ENCODE measurements at regions not wholly inside any gene's neighbourhood (a gene's known extent, or its start where the extent isn't known, plus 50 kb on each side); places are given as distances from the start of the nearest gene placed in this dataset.
"Not testable (repeated sequence)": the region's sequence is repeated elsewhere in the genome, so short reads cannot be mapped to it uniquely, and the experiment has no call there.

GRCh38 chr4:32931475-32931874 is 2211.3 kb downstream of the PCDH7 start:
- intact Hi-C loops (cut with DNase I): no loop called here
- DNase-seq: no peak
- no peaks in the 10 kb centered on the region for H3K9me3 ChIP-seq
- no peak overlapping the region for H3K4me3 ChIP-seq
- H3K27me3 ChIP-seq: no peaks in the 10 kb centered on the region
- WGBS (ENCODE audit: insufficient coverage, low coverage, low lambda C conversion rate, missing lambda C conversion rate): 29% methylated on average over 3 of the region's 3 CpGs
- H3K36me3 ChIP-seq: no peaks in the 10 kb centered on the region
- TF ChIP-seq POLR2A (IDR thresholded peaks at IDR 0.05): no peak
- no peak for TF ChIP-seq CTCF (IDR thresholded peaks at IDR 0.05)
- H3K4me1 ChIP-seq: no peaks in the 10 kb centered on the region
- ATAC-seq: no peak
- H3K27ac ChIP-seq: no peak overlapping the region

GRCh38 chr4:32932156-32932555 is 2212.0 kb downstream of the PCDH7 start:
- TF ChIP-seq CTCF (IDR thresholded peaks at IDR 0.05) (no peak), POLR2A (IDR thresholded peaks at IDR 0.05) (no peak)
- Histone ChIP-seq H3K9me3 (no peaks in the 10 kb centered on the region), H3K27me3 (no peaks in the 10 kb centered on the region), H3K4me3 (no peak overlapping the region), H3K36me3 (no peaks in the 10 kb centered on the region), H3K4me1 (no peaks in the 10 kb centered on the region), H3K27ac (no peak overlapping the region)
- DNase-seq: no peak
- intact Hi-C loops (cut with DNase I): no loop called here
- no peak for ATAC-seq

- ATAC-seq; H3K4me3 ChIP-seq; intact Hi-C loops (cut with DNase I): not testable (repeated sequence)
Observed at GRCh38 chr4:32939222-32939621, 2219.1 kb downstream of the PCDH7 start.

GRCh38 chr4:32950866-32951265 is 2230.7 kb downstream of the PCDH7 start:
- ATAC-seq (no peak), DNase-seq (no peak)
- no peaks in the 10 kb centered on the region for H3K4me1 ChIP-seq
- H3K27me3 ChIP-seq: no peaks in the 10 kb centered on the region
- H3K4me3 ChIP-seq: no peak overlapping the region
- TF ChIP-seq POLR2A (IDR thresholded peaks at IDR 0.05): no peak
- no peak for TF ChIP-seq CTCF (IDR thresholded peaks at IDR 0.05)
- H3K9me3 ChIP-seq: no peaks in the 10 kb centered on the region
- H3K27ac ChIP-seq: no peak overlapping the region
- no peaks in the 10 kb centered on the region for H3K36me3 ChIP-seq
- intact Hi-C loops (cut with DNase I): no loop called here
- 67% methylated on average over 3 of the region's 3 CpGs for WGBS (ENCODE audit: insufficient coverage, low coverage, low lambda C conversion rate, missing lambda C conversion rate)

More at GRCh38 chr4:32939222-32939621, 2219.1 kb downstream of the PCDH7 start:
- not testable (repeated sequence) for H3K4me1 ChIP-seq, H3K36me3 ChIP-seq, H3K9me3 ChIP-seq, H3K27me3 ChIP-seq, DNase-seq, H3K27ac ChIP-seq

GRCh38 chr4:32958586-32958985 is 2238.4 kb downstream of the PCDH7 start:
- TF ChIP-seq POLR2A (IDR thresholded peaks at IDR 0.05) (no peak), CTCF (IDR thresholded peaks at IDR 0.05) (no peak)
- Histone ChIP-seq H3K9me3 (no peaks in the 10 kb centered on the region), H3K27ac (no peak overlapping the region), H3K4me1 (no peaks in the 10 kb centered on the region), H3K4me3 (no peak overlapping the region), H3K36me3 (no peaks in the 10 kb centered on the region), H3K27me3 (no peaks in the 10 kb centered on the region)
- intact Hi-C loops (cut with DNase I): no loop called here
- WGBS (ENCODE audit: insufficient coverage, low coverage, low lambda C conversion rate, missing lambda C conversion rate): 56% methylated on average over 2 of the region's 2 CpGs
- no peak for DNase-seq
- ATAC-seq: no peak

Measured in right lobe of liver (tissue), 6 donors.